Keratinocyte (primary cell): ENCODE measurements at regions not wholly inside any gene's neighbourhood (a gene's known extent, or its start where the extent isn't known, plus 50 kb on each side); places are given as distances from the start of the nearest gene placed in this dataset.
A peak's percentile ranks its signal among the peaks of the same experiment; 100 is the strongest.

Experiments
- DNase-seq: peaks from one replicate; pipeline ENCODE4 v3.0.0-alpha.2; 2011; ENCODE audit warnings: low read depth, missing footprints, low spot score
- FAIRE-seq: peaks from 2 replicates; lab custom pipeline; 2011; peaks lifted over from hg19 to GRCh38; lab: Jason Lieb, UNC
- H2AFZ ChIP-seq: 2 replicates; pipeline ENCODE4 v1.6.0; 2012; ENCODE audit warnings: low read length, control low read depth, inconsistent platforms; ENCODE audit not compliant: control insufficient read depth
- H3K27ac ChIP-seq: 2 replicates; pipeline ENCODE4 v1.5.1; 2011; ENCODE audit warnings: low read length; ENCODE audit not compliant: control insufficient read depth, insufficient read depth
- H3K27me3 ChIP-seq: 3 replicates; pipeline ENCODE4 v1.6.0; 2011; ENCODE audit warnings: low read length; ENCODE audit not compliant: control insufficient read depth, insufficient read depth; ENCODE audit errors: extremely low read depth
- H3K36me3 ChIP-seq, 2 experiments: 2 replicates in 1 of 2; 3 replicates in 1 of 2; pipeline ENCODE4 v1.5.1; 2011; ENCODE audit warnings: low read length in 2 of 2, mild to moderate bottlenecking in 1 of 2; ENCODE audit not compliant: control insufficient read depth in 2 of 2, insufficient read depth in 2 of 2; ENCODE audit errors: extremely low read depth in 1 of 2
- H3K4me1 ChIP-seq: 3 replicates; pipeline ENCODE4 v1.5.1; 2011; ENCODE audit warnings: low read length; ENCODE audit not compliant: control insufficient read depth, insufficient read depth; ENCODE audit errors: extremely low read depth
- H3K4me2 ChIP-seq: 3 replicates; pipeline ENCODE4 v1.6.0; 2011; ENCODE audit warnings: low read depth, low read length; ENCODE audit not compliant: control insufficient read depth, insufficient read depth; ENCODE audit errors: extremely low read depth
- H3K4me3 ChIP-seq, 3 experiments: fragments of 200-600 bp in 1 of 3; sonication (generic) in 1 of 3; 2 replicates in 2 of 3; 3 replicates in 1 of 3; pipeline ENCODE4 v1.5.1; 2011 to 2016; ENCODE audit warnings: low read length in 3 of 3, mild to moderate bottlenecking in 3 of 3, control low read depth in 2 of 3, inconsistent platforms in 1 of 3, low read depth in 1 of 3, mixed read lengths in 1 of 3, mixed run types in 1 of 3, moderate library complexity in 1 of 3; ENCODE audit not compliant: control insufficient read depth in 2 of 3, insufficient read depth in 2 of 3; ENCODE audit errors: extremely low read depth in 1 of 3
- H3K79me2 ChIP-seq: 2 replicates; pipeline ENCODE4 v1.6.0; 2012; ENCODE audit warnings: low read length; ENCODE audit not compliant: control insufficient read depth, insufficient read depth
- H3K9ac ChIP-seq: 3 replicates; pipeline ENCODE4 v1.6.0; 2011; ENCODE audit warnings: low read length; ENCODE audit not compliant: control insufficient read depth, insufficient read depth; ENCODE audit errors: extremely low read depth
- H3K9me1 ChIP-seq: 3 replicates; pipeline ENCODE4 v1.6.0; 2011; ENCODE audit warnings: low read length; ENCODE audit not compliant: control insufficient read depth, insufficient read depth; ENCODE audit errors: extremely low read depth
- H3K9me3 ChIP-seq: 2 replicates; pipeline ENCODE4 v1.5.1; 2012; ENCODE audit warnings: low read depth, low read length; ENCODE audit not compliant: control insufficient read depth
- H4K20me1 ChIP-seq: 3 replicates; pipeline ENCODE4 v1.6.0; 2011; ENCODE audit warnings: low read length; ENCODE audit not compliant: control insufficient read depth, insufficient read depth; ENCODE audit errors: extremely low read depth
- CTCF ChIP-seq, 3 experiments: IDR thresholded peaks in 1 of 3; conservative IDR thresholded peaks in 1 of 3; optimal IDR thresholded peaks in 1 of 3; 2 replicates in 2 of 3; 3 replicates in 1 of 3; pipeline versions ENCODE3 to v1.5.1; 2011; ENCODE audit warnings: low read length in 3 of 3, mild to moderate bottlenecking in 3 of 3, moderate library complexity in 2 of 3, control low read depth in 1 of 3, inconsistent platforms in 1 of 3; ENCODE audit not compliant: insufficient read depth in 2 of 3; ENCODE audit errors: extremely low read depth in 1 of 3
- EZH2 ChIP-seq: IDR thresholded peaks from one replicate; pipeline ENCODE4 v1.6.1; 2012; ENCODE audit warnings: inconsistent platforms, mild to moderate bottlenecking, low read length, moderate library complexity
- dilution Hi-C: fragments of 300-500 bp; cut with MboI; formaldehyde crosslinking; loops from one replicate; pipeline ENCODE4 v1.7.0; 2020; ENCODE audit warnings: low sequenced_read_pairs; ENCODE audit not compliant: extremely low pct_ligation_motif_present

- TF ChIP-seq EZH2 (no peak), CTCF (optimal IDR thresholded peaks at IDR 0.05 in 1 of 3, IDR thresholded peaks at IDR 0.05 in 1 of 3, conservative IDR thresholded peaks at IDR 0.05 in 1 of 3; ENCODE audit: extremely low read depth in 1 of 3, insufficient read depth in 2 of 3, low read length in 3 of 3) (no peak)
- FAIRE-seq (peak; percentile 76), DNase-seq (no peak)
- Histone ChIP-seq H3K27me3 (no peaks in the 10 kb centered on the region), H3K36me3 (no peaks in the 10 kb centered on the region), H3K27ac (peak overlapping the region; percentile 13), H3K79me2 (no peaks in the 10 kb centered on the region), H3K4me2 (peak overlapping the region; percentile 72), H3K9me3 (no peaks in the 10 kb centered on the region), H3K9me1 (no peaks in the 10 kb centered on the region), H3K9ac (peak overlapping the region; percentile 31), H2AFZ (peak overlapping the region; percentile 58), H3K4me1 (peaks cover 34% of the 10 kb centered on the region), H3K4me3 (peak overlapping the region in 2 of 3 experiments; percentile 33 to 54), H4K20me1 (no peaks in the 10 kb centered on the region)
- dilution Hi-C loops, result no loop called here
Observed at GRCh38 chr15:99450896-99451358, 114.9 kb upstream of the MEF2A start.

DNA sequence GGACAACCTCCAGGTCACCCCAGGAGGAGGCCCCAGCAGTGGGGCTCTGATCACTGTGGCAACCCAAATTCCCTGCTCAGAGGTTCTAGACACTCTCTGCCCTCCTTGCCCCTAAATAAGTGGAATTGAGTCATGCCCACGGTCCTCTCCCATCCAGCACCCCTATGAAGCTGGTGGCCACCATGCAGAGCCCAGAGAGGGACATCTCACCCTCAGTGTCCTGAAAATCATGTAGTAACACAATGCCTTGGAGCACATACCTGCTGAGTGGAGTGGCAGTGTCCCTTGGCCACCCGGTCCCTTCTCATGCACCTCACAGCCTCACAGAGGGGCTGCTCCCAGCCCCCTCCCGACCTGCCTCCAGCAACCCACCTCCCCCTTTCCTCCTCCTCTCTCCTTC is 114.3 kb upstream of the MEF2A start:
- H2AFZ ChIP-seq, result no peak overlapping the region
- H4K20me1 ChIP-seq, result no peaks in the 10 kb centered on the region
- H3K79me2 ChIP-seq, result no peaks in the 10 kb centered on the region
- no peaks in the 10 kb centered on the region for H3K9me3 ChIP-seq
- TF ChIP-seq CTCF (optimal IDR thresholded peaks at IDR 0.05 in 1 of 3, IDR thresholded peaks at IDR 0.05 in 1 of 3, conservative IDR thresholded peaks at IDR 0.05 in 1 of 3; ENCODE audit: extremely low read depth in 1 of 3, insufficient read depth in 2 of 3, low read length in 3 of 3) (no peak), EZH2 (no peak)
- H3K4me1 ChIP-seq, result peaks cover 34% of the 10 kb centered on the region
- no peaks in the 10 kb centered on the region for H3K27me3 ChIP-seq
- peak overlapping the region in 1 of 3 experiments; percentile 54 for H3K4me3 ChIP-seq
- no peaks in the 10 kb centered on the region for H3K36me3 ChIP-seq
- no peak overlapping the region for H3K27ac ChIP-seq
- dilution Hi-C loops, result no loop called here
- no peaks in the 10 kb centered on the region for H3K9me1 ChIP-seq
- H3K9ac ChIP-seq, result no peak overlapping the region
- no peak for DNase-seq
- H3K4me2 ChIP-seq, result peak overlapping the region; percentile 72
- FAIRE-seq, result no peak
